ENCODE measurements at regions not wholly inside any gene's neighbourhood (a gene's known extent, or its start where the extent isn't known, plus 50 kb on each side); places are given as distances from the start of the nearest gene placed in this dataset.

GRCh38 chr9:81266674-81267073 is 422.7 kb downstream of the TLE1 start:
- no peaks in the 10 kb centered on the region for H3K36me3 Mint-ChIP-seq (ENCODE audit: insufficient read depth, unreplicated experiment)
- no peak for DNase-seq
- intact Hi-C loops (cut with micrococcal nuclease; ENCODE audit: unreplicated experiment), result no loop called here
- H3K4me3 Mint-ChIP-seq (ENCODE audit: low read depth, unreplicated experiment), result no peak overlapping the region
- CTCF ChIA-PET, result no interaction called here
- H3K9me3 Mint-ChIP-seq (ENCODE audit: low read depth, unreplicated experiment), result peaks cover 3% of the 10 kb centered on the region
- no peak overlapping the region for H3K27ac Mint-ChIP-seq (ENCODE audit: unreplicated experiment)
- TF ChIP-seq CTCF (IDR thresholded peaks at IDR 0.05; ENCODE audit: unreplicated experiment), result no peak
- no peaks in the 10 kb centered on the region for H3K27me3 Mint-ChIP-seq (ENCODE audit: unreplicated experiment)
- H3K4me1 Mint-ChIP-seq (ENCODE audit: low read depth, unreplicated experiment), result no peaks in the 10 kb centered on the region
- BruUV-seq (replicated peaks), result no TSS peak

- CTCF ChIA-PET, result no interaction called here
- peaks cover 3% of the 10 kb centered on the region for H3K9me3 Mint-ChIP-seq (ENCODE audit: low read depth, unreplicated experiment)
- no peaks in the 10 kb centered on the region for H3K4me1 Mint-ChIP-seq (ENCODE audit: low read depth, unreplicated experiment)
- H3K4me3 Mint-ChIP-seq (ENCODE audit: low read depth, unreplicated experiment), result no peak overlapping the region
- no peak overlapping the region for H3K27ac Mint-ChIP-seq (ENCODE audit: unreplicated experiment)
- no peak for TF ChIP-seq CTCF (IDR thresholded peaks at IDR 0.05; ENCODE audit: unreplicated experiment)
- intact Hi-C loops (cut with micrococcal nuclease; ENCODE audit: unreplicated experiment), result no loop called here
- no peak for DNase-seq
- H3K27me3 Mint-ChIP-seq (ENCODE audit: unreplicated experiment), result no peaks in the 10 kb centered on the region
- H3K36me3 Mint-ChIP-seq (ENCODE audit: insufficient read depth, unreplicated experiment), result no peaks in the 10 kb centered on the region
- BruUV-seq (replicated peaks), result no TSS peak
Observed at GRCh38 chr9:81266086-81266485, 423.3 kb downstream of the TLE1 start.

- no TSS peak for BruUV-seq (replicated peaks)
- intact Hi-C loops (cut with micrococcal nuclease; ENCODE audit: unreplicated experiment), result no loop called here
- CTCF ChIA-PET, result no interaction called here
- no peak overlapping the region for H3K27ac Mint-ChIP-seq (ENCODE audit: unreplicated experiment)
- H3K4me1 Mint-ChIP-seq (ENCODE audit: low read depth, unreplicated experiment), result no peaks in the 10 kb centered on the region
- no peak for DNase-seq
- H3K9me3 Mint-ChIP-seq (ENCODE audit: low read depth, unreplicated experiment), result peaks cover 3% of the 10 kb centered on the region
- H3K4me3 Mint-ChIP-seq (ENCODE audit: low read depth, unreplicated experiment), result no peak overlapping the region
- no peaks in the 10 kb centered on the region for H3K36me3 Mint-ChIP-seq (ENCODE audit: insufficient read depth, unreplicated experiment)
- no peaks in the 10 kb centered on the region for H3K27me3 Mint-ChIP-seq (ENCODE audit: unreplicated experiment)
- TF ChIP-seq CTCF (IDR thresholded peaks at IDR 0.05; ENCODE audit: unreplicated experiment), result no peak
Observed at GRCh38 chr9:81264516-81264915, 424.8 kb downstream of the TLE1 start.

- no peak for DNase-seq
- no peaks in the 10 kb centered on the region for H3K36me3 Mint-ChIP-seq (ENCODE audit: insufficient read depth, unreplicated experiment)
- H3K27ac Mint-ChIP-seq (ENCODE audit: unreplicated experiment), result no peak overlapping the region
- no TSS peak for BruUV-seq (replicated peaks)
- H3K9me3 Mint-ChIP-seq (ENCODE audit: low read depth, unreplicated experiment), result no peaks in the 10 kb centered on the region
- intact Hi-C loops (cut with micrococcal nuclease; ENCODE audit: unreplicated experiment), result no loop called here
- no peaks in the 10 kb centered on the region for H3K4me1 Mint-ChIP-seq (ENCODE audit: low read depth, unreplicated experiment)
- H3K4me3 Mint-ChIP-seq (ENCODE audit: low read depth, unreplicated experiment), result no peak overlapping the region
- TF ChIP-seq CTCF (IDR thresholded peaks at IDR 0.05; ENCODE audit: unreplicated experiment), result no peak
- no peaks in the 10 kb centered on the region for H3K27me3 Mint-ChIP-seq (ENCODE audit: unreplicated experiment)
- CTCF ChIA-PET, result no interaction called here
Observed at GRCh38 chr9:81259896-81260295, 429.5 kb downstream of the TLE1 start.

- no peak overlapping the region for H3K27ac Mint-ChIP-seq (ENCODE audit: unreplicated experiment)
- intact Hi-C loops (cut with micrococcal nuclease; ENCODE audit: unreplicated experiment), result no loop called here
- no peak for TF ChIP-seq CTCF (IDR thresholded peaks at IDR 0.05; ENCODE audit: unreplicated experiment)
- H3K4me3 Mint-ChIP-seq (ENCODE audit: low read depth, unreplicated experiment), result no peak overlapping the region
- CTCF ChIA-PET, result no interaction called here
- H3K4me1 Mint-ChIP-seq (ENCODE audit: low read depth, unreplicated experiment), result no peaks in the 10 kb centered on the region
- DNase-seq, result no peak
- no peaks in the 10 kb centered on the region for H3K27me3 Mint-ChIP-seq (ENCODE audit: unreplicated experiment)
- H3K36me3 Mint-ChIP-seq (ENCODE audit: insufficient read depth, unreplicated experiment), result no peaks in the 10 kb centered on the region
- no peaks in the 10 kb centered on the region for H3K9me3 Mint-ChIP-seq (ENCODE audit: low read depth, unreplicated experiment)
- BruUV-seq (replicated peaks), result no TSS peak
Observed at GRCh38 chr9:81256368-81256767, 433.0 kb downstream of the TLE1 start.
